Effector CD8-positive, alpha-beta T cell (primary cell): ENCODE measurements at regions not wholly inside any gene's neighbourhood (a gene's known extent, or its start where the extent isn't known, plus 50 kb on each side); places are given as distances from the start of the nearest gene placed in this dataset.

Experiments used
- DNase-seq: peaks from one replicate; lab custom pipeline; 2025; lab: John Stamatoyannopoulos, UW

GRCh38 chr15:70324001-70324974, 226.6 kb upstream of the TLE3 start:
- no peak for DNase-seq

DNA sequence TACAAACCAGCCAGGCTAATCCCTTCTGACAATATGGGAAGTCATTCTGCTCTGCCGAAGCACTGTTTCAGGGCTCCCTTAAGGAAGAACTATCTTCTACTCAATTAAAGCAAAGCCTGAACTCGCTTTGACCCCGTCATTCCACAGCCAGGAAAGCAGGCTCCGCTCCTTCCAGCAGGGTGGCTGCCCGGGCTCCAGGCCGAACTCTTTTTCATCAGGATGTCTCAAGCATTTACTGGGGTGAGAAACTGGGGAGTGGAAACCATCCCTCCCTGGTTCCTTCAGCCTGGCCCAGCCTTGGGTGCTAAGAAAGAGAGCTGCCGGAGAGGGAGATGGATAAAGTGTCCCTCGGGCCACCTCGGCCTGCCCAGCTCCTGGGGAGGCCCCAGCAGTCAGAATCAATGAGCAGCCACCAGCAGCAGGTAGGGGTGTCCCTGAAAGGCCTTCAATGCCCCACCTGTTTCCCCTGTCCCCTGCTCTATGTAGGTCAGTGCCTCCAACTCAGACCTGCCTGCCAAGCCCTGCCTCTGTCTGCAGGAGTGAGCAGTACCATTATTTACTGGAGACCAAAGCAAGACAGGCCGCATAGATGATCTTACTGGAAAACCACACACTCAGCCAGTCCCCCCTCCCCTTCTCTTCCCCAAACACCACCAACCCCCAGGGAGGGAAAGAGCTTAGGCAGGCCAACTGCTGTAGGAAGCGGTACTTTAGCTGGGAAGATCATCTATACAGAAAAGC, 225.6 kb upstream of the TLE3 start:
- DNase-seq, result no peak

DNA sequence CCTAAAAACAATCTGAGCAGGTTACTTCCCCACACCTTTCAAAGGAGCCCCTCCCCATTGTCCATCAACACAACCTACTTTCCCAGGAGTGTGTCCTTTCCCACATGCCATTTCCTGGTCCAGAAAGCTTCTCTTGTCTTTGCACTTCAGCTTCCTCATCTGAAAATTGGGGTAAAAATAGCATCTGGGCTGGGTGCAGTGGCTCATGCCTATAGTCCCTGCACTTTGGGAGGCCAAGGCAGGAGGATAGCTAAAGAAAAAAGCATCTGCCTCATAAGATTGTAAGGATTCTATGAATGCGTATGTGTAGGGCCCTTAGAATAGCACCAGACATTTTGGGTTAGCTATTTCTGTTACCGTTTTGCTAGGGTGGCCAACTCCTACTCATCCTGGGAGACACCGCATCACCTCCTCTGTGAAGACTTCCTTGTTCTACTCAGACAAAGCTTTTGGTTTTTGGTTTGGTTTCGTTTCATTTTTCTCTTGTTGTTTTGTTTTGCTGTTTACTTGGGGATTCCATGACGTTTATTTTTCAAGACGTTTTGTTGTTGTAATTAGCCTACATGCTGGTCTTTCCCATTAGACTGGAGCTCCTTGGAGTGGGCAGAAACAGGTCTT, 224.4 kb upstream of the TLE3 start:
- no peak for DNase-seq

GRCh38 chr15:70321172-70321819, 223.6 kb upstream of the TLE3 start:
- no peak for DNase-seq

DNA sequence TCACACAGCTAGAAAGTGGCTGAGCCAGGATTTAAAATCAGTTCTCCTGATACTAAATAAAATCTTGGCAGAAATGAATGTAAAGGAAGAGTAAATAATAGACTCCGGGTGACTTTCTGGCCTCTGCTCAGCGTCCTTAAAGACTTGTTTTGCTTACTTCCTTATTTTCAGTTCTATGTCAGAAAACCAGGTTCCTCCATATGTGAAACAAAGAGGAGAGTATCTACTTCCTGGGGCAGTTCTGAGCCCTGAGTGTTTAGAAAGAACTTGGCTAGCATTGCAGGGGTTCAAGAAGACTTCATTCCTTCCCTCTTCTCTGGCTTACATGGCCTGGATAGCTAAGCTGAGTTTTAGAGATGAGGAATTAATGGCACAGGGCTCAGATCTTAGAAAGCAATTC, 222.8 kb upstream of the TLE3 start:
- DNase-seq, result no peak

GRCh38 chr15:70320077-70320476, 222.4 kb upstream of the TLE3 start:
- DNase-seq, result no peak

- no peak for DNase-seq
Observed at GRCh38 chr15:70319466-70319865, 221.7 kb upstream of the TLE3 start.

GRCh38 chr15:70318594-70319465, 221.1 kb upstream of the TLE3 start:
- DNase-seq, result no peak

DNA sequence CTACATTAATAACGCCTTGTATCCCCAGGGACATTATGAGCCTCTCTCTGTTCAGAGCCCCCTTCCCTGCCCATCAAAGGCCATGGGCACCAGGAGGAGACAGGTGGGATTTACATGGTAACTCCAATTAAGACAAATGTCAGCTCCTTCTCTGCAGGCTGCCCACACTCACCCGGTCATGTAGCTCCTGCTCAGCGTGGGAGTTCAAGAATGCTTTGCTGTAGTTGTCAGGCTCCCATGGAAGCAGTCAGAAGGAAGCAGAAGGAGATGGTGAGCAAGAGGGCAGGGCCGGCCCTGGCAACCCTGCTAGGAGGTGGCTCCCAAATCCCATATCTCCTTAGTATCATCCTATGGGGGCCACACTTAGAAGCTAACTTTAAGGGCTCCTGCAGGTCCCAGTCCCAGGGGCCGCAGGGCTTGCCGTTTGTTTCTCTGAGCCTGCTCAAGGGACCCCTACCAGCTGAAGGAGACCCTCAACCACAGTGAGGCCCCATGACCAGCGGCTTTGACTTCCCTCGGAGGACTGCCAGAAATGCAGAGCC, 218.4 kb upstream of the TLE3 start:
- DNase-seq, result no peak

DNA sequence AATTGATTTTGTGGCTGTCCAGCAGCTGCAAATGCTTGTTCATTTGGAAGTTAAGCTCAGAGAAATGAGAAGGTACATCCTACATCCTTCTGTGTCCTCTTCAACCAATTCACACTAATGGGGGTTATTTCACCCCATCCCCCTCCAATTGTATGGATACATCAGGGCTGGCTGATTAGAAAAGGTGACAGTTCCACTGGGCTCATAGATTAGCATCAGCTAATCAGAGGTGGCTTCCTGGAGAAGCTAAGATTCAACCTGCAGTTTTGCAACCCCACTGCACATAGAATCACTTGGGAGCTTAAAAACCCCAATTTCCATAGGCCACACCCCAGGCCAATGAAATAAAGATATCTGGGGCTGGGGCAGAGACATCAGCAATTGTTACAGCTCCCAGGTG, 217.7 kb upstream of the TLE3 start:
- no peak for DNase-seq

DNA sequence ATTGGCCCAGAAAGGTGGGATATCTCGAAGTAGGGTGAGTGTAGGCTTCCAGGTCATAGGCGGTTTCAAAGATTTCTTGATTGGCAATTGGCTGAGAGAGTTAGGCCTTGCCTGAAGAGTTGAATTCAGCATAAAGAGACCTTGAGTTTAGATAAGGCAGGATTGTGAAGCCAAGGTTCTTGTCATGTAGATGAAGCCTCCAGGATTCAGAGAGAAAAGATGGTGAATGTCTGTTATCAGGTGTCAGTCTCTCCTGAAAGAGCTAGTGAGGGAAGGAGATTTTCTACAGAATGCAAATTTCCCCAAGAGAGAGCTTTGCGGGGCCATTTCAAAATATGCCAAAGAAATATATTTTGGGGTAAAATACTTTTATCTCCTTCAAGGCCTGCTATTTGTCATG, 217.0 kb upstream of the TLE3 start:
- DNase-seq, result no peak

DNA sequence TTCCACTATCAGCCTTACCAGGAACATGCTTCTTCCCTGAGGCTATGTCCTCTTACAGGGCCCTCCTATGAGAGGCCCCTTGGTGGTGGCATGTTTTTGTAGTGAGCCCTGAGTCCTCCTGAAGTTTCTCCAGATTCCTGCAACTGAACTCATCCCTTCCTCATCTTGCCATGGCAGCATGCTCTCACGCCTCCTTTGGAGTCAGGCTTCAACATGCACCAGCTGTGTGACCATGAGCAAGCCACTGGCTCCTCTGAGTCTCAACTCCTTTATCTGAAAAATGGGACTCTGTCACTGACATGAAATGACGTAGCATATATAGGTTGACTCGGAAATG, 216.3 kb upstream of the TLE3 start:
- DNase-seq, result no peak

DNA sequence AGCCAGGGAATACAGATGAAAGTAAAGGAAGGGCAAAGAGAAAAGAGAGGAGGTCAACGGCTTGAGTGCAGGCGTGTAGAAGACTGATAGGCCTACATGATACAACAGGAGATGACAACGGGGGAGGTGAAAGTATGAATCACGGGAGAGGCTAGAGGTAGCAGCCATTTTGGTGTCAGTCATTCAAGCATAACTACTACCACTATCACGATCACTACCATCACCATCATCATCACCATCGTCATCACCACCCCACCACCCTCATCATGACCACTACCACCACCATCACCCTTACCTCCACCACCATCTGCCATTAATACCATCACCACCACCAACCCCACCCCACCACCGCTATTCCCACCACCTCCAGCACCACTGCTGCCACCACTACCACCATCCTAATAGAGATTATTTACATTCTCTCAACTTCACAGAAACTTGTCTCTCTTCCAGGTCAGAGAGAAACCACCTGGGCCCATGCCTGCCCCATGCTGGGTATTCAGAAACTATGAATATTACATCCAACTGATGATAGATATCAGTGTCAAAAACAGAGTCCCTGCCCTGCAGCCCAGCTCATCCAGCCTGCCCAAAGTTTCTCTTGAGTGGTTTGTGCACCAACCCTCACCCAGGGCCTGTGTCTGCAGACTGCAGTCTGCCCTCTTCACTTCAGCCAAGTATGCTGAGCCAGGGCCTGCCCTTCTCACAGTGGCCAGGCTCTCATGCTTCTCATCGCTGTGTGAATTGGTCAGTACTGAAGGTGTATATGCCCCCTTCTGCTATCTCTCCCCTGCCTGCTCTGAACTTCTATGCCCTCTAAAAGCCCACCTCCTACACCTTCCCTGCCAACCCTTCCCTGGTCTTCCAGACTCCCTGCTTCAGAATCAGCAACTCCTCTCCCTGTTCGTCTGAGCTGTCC, 215.6 kb upstream of the TLE3 start:
- no peak for DNase-seq

GRCh38 chr15:70311821-70312220, 214.1 kb upstream of the TLE3 start:
- DNase-seq, result no peak

GRCh38 chr15:70309716-70310115, 212.0 kb upstream of the TLE3 start:
- no peak for DNase-seq

DNA sequence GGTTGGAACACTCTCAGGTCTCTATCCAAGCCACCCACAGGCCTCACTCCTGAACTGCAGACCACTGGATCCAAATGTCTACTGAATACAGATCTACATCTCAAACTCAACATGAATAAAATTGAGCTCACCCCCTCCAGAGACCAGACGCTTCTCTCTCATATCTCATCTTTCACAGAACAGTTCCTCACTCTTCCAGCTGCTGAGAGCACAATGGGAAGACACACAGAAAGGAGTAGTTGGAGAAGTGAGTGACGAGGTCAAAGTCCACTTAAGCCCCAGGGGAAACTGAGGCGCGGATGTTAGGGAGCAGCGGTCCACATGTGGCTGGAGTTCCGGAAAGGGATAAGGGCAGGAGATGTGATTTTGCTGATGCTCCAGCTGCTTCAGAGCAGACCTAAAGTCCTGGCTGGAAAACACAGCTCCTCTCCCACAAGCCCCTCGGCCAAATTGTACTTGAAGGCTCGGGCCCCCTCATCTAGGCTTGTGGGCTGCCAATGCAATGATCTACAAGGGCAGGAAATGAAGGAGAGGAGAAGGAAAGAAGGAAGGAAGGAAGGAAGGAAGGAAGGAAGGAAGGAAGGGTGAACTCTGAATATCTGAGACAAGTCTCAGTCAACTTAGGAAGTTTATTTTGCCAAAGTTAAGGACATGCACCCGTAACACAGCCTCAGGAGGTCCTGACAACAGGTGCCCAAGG, 211.2 kb upstream of the TLE3 start:
- DNase-seq, result no peak

DNA sequence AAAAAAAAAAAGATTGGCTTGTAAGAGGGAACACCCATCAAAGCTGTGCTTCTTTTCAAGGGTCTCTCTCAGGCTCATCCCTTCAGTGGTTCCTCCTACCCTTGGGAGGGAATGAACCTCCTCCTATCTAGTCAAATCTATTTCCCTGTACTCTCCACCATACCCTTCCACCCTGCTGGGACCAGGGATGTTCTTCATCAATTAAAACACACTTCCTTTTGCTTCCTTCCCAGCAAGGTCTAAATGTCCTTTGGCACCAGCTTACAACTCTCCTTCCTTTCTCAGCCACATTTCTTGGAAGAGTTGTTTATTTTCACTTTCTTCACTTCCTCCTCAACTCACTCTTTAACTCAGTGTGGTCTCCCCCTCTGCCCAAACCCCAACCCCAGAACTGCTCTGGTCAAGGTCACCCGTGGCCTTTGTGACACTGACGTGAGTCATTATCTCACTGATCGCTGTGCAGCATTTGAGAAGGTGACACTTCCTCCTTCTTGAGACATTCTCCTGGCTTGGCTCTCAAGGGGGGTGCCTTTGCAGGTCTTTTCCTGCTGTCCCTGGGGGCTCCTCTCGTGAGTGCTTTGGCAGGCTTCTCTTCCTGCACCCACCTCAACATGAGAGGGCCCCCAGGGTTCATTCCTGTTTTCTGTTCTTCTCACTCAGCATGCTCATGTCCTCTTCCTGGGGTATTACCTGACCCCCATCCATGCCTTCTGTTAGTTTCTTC, 210.5 kb upstream of the TLE3 start:
- DNase-seq, result no peak

DNA sequence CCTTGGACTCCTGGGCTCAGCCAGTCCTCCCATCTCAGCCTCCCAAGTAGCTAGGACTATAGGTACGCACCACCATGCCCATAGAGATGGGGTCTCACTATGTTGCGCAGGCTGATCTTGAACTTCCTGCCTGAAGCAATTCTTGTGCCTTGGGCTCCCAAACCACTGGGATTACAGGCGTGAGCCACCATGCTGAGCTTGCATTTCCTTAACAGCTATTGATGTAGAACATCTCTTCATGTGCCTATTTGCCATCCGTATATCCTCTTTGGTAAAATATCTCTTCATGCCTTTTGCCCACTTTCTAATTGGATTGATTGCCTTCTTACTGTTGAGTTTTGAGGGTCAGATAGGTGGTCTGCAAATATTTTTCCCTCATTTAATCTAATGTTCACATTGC, 208.9 kb upstream of the TLE3 start:
- DNase-seq, result no peak

DNA sequence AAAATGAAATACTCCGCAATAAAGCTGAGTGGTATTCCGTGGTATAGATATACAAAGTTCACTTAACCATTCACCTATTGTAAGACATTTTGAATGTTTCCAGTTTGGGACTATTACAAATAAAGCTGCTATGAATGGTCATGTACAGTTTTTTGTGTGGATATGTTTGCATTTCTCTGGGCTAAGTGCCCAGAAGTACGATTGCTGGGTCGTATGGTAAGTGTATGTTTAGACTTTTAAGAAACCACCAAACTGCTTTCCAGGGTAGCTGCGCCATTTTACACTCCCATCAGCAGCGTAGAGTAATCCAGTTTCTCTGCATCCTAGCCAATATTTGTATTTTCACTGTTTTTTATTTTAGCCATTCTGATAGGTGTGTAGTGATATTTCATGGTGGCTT, 208.4 kb upstream of the TLE3 start:
- no peak for DNase-seq
